BLaER1 treated with 17β-estradiol and CSF1 and Interleukin-3, amounts not matched to agents 10 nM and 100 nM (cell line): ENCODE measurements at regions not wholly inside any gene's neighbourhood (a gene's known extent, or its start where the extent isn't known, plus 50 kb on each side); places are given as distances from the start of the nearest gene placed in this dataset.

Experiments
- H3K27ac ChIP-seq, 11 experiments: shearing (Covaris generic); formaldehyde crosslinking; 2 replicates each; pipeline ENCODE4 v1.8.1; 2022
- H3K27me3 ChIP-seq, 11 experiments: shearing (Covaris generic); formaldehyde crosslinking; 2 replicates each; pipeline ENCODE4 v1.8.1; 2022
- H3K36me3 ChIP-seq, 11 experiments: shearing (Covaris generic); formaldehyde crosslinking; 2 replicates each; pipeline ENCODE4 v1.8.1; 2022
- H3K4me1 ChIP-seq, 10 experiments: shearing (Covaris generic); formaldehyde crosslinking; 2 replicates each; pipeline ENCODE4 v1.8.1; 2022
- H3K4me2 ChIP-seq, 11 experiments: shearing (Covaris generic); formaldehyde crosslinking; 2 replicates each; pipeline ENCODE4 v1.8.1; 2022
- H3K4me3 ChIP-seq, 10 experiments: shearing (Covaris generic); formaldehyde crosslinking; 2 replicates each; pipeline ENCODE4 v1.8.1; 2022
- H3K9ac ChIP-seq, 11 experiments: shearing (Covaris generic); formaldehyde crosslinking; 2 replicates each; pipeline ENCODE4 v1.8.1; 2022
- H3K9me3 ChIP-seq, 11 experiments: shearing (Covaris generic); formaldehyde crosslinking; replicated peaks in 1 of 11; 2 replicates each; pipeline ENCODE4 v1.8.1; 2022
- H4K20me1 ChIP-seq, 11 experiments: shearing (Covaris generic); formaldehyde crosslinking; 2 replicates each; pipeline ENCODE4 v1.8.1; 2022
- Cebpa-rat ChIP-seq, 11 experiments: shearing (Covaris generic); IDR thresholded peaks; 2 replicates each; pipeline ENCODE4 v1.8.1; 2022

DNA sequence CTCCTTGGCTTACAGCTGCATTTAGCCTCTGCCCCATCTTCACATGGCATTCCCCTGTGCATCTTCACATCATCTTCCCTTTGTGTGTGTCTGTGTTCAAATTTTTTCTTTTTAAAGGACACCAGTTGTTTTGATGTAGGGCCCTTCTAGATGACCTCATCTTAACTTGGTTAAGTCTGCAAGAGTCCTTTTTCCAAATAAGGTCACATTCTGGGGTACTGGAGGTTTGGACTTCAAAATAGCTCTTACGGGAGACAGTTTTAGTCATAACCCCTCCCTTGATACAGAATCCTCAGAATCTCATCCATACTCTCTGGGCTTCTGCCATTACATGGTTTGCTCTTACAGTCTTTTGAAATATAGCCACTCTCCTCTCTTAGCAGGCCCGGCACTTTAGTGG is 231.5 kb upstream of the ATP6AP2 start:
- H3K4me3 ChIP-seq, result no peak overlapping the region
- no peaks in the 10 kb centered on the region for H3K4me1 ChIP-seq
- H3K4me2 ChIP-seq, result no peak overlapping the region
- no peaks in the 10 kb centered on the region for H3K27me3 ChIP-seq
- no peak for TF ChIP-seq Cebpa-rat (IDR thresholded peaks at IDR 0.05)
- H3K36me3 ChIP-seq, result no peaks in the 10 kb centered on the region
- no peak overlapping the region for H3K9ac ChIP-seq
- no peak overlapping the region for H3K27ac ChIP-seq
- H4K20me1 ChIP-seq, result no peaks in the 10 kb centered on the region
- H3K9me3 ChIP-seq, result peaks cover 31 to 45% (median 35%) of the 10 kb centered on the region in 11 experiments

DNA sequence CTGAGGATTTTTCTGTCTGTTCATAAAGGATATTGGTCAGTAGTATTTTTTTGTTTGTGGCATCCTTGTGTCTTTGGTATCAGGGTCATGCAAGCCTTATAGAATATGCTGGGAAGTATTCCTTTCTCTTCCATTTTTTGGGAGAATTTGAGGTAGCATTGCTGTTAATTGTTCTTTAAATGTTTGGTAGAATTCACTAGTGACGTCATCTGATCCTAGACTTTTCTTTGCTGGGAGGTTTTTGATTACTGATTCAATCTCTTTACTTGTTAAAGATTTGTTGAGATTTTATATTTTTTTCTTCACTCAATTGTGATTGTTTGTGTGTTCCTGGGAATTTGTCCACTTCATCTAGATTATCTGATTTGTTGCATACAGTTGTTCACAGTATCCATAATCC is 234.4 kb upstream of the ATP6AP2 start:
- TF ChIP-seq Cebpa-rat (IDR thresholded peaks at IDR 0.05), result no peak
- H3K4me1 ChIP-seq, result no peaks in the 10 kb centered on the region
- no peak overlapping the region for H3K27ac ChIP-seq
- no peaks in the 10 kb centered on the region for H3K27me3 ChIP-seq
- no peaks in the 10 kb centered on the region for H4K20me1 ChIP-seq
- H3K4me2 ChIP-seq, result no peak overlapping the region
- H3K9me3 ChIP-seq, result peaks cover 41 to 56% (median 51%) of the 10 kb centered on the region in 11 experiments
- no peaks in the 10 kb centered on the region for H3K36me3 ChIP-seq
- no peak overlapping the region for H3K4me3 ChIP-seq
- no peak overlapping the region for H3K9ac ChIP-seq

GRCh38 chrX:40343319-40343718 is 237.5 kb upstream of the ATP6AP2 start:
- no peak for TF ChIP-seq Cebpa-rat (IDR thresholded peaks at IDR 0.05)
- H3K9ac ChIP-seq, result no peak overlapping the region

DNA sequence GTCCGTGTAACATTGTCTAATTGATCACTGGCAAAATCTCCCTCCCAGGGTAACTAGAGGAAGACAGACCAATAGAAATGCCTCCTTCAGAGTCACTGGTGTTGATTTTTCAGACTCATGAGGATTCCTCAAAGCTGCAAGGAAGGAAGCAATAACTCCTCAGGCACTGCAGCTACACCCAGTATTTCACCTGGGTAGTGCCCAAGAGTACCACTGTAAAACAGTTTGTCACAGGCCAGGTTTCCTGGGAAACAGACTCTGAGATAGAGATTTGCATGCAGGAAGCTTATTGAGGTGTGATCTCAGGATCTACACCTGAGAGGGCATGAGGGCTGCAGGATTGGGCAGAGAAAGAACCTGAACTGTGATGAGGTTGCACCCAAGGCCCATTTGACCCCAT is 240.7 kb upstream of the ATP6AP2 start:
- no peak for TF ChIP-seq Cebpa-rat (IDR thresholded peaks at IDR 0.05)
- H3K4me1 ChIP-seq, result no peaks in the 10 kb centered on the region
- no peak overlapping the region for H3K4me3 ChIP-seq
- peaks cover 21 to 39% (median 31%) of the 10 kb centered on the region in 11 experiments for H3K9me3 ChIP-seq
- H3K27me3 ChIP-seq, result no peaks in the 10 kb centered on the region
- no peak overlapping the region for H3K27ac ChIP-seq
- H3K36me3 ChIP-seq, result no peaks in the 10 kb centered on the region
- no peaks in the 10 kb centered on the region for H4K20me1 ChIP-seq
- H3K4me2 ChIP-seq, result no peak overlapping the region
- H3K9ac ChIP-seq, result no peak overlapping the region

More at GRCh38 chrX:40343319-40343718, 237.5 kb upstream of the ATP6AP2 start:
- no peaks in the 10 kb centered on the region for H3K36me3 ChIP-seq
- no peak overlapping the region for H3K27ac ChIP-seq
- H3K27me3 ChIP-seq, result no peaks in the 10 kb centered on the region
- H4K20me1 ChIP-seq, result no peaks in the 10 kb centered on the region
- peak overlapping the region in 1 of 10 experiments; percentile 11; a peak in 1 of 20 replicates for H3K4me3 ChIP-seq
- no peak overlapping the region for H3K4me2 ChIP-seq
- no peaks in the 10 kb centered on the region for H3K4me1 ChIP-seq
- peaks cover 33 to 48% (median 43%) of the 10 kb centered on the region in 11 experiments for H3K9me3 ChIP-seq

GRCh38 chrX:40333344-40333743 is 235.6 kb upstream of the BCOR start:
- Histone ChIP-seq H3K36me3 (no peaks in the 10 kb centered on the region), H3K27me3 (no peaks in the 10 kb centered on the region), H3K9ac (no peak overlapping the region), H3K4me3 (no peak overlapping the region), H4K20me1 (no peaks in the 10 kb centered on the region), H3K4me1 (peaks cover 0 to 10% (median 2%) of the 10 kb centered on the region in 10 experiments; a peak in 8 of 20 replicates), H3K4me2 (no peak overlapping the region), H3K27ac (no peak overlapping the region), H3K9me3 (peaks cover 0 to 25% (median 6%) of the 10 kb centered on the region in 11 experiments; a peak in 9 of 22 replicates)
- TF ChIP-seq Cebpa-rat (IDR thresholded peaks at IDR 0.05), result no peak

DNA sequence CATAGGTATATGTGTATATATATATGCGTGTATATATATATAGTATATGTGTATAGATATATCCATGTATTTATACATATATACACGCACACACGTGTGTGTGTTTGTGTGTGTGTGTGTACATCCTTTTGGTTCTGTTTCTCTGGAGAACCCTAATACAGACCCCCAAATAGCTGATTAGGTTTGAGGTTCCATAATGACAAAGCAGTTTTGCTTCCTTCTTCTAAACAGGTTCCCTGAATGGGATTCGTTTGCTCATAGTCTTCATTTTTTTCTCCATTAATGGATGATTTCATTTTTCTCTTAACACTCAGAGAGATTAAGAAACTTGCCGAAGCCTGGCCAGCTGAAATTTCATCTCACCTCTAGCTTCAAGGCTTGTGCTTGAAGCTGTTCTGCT is 234.0 kb upstream of the BCOR start:
- H3K4me1 ChIP-seq, result peaks cover 0 to 10% (median 2%) of the 10 kb centered on the region in 10 experiments; a peak in 8 of 20 replicates
- peak overlapping the region in 2 of 11 experiments; percentile 25 to 29; a peak in 1 of 22 replicates for H3K27ac ChIP-seq
- no peaks in the 10 kb centered on the region for H3K27me3 ChIP-seq
- H4K20me1 ChIP-seq, result no peaks in the 10 kb centered on the region
- H3K9me3 ChIP-seq, result peaks cover 0 to 25% (median 6%) of the 10 kb centered on the region in 11 experiments; a peak in 9 of 22 replicates
- no peak overlapping the region for H3K4me3 ChIP-seq
- no peaks in the 10 kb centered on the region for H3K36me3 ChIP-seq
- H3K4me2 ChIP-seq, result peak overlapping the region in 5 of 11 experiments; percentile 6 to 47 (median 20); a peak in 8 of 22 replicates
- TF ChIP-seq Cebpa-rat (IDR thresholded peaks at IDR 0.05), result no peak
- no peak overlapping the region for H3K9ac ChIP-seq

- TF ChIP-seq Cebpa-rat (IDR thresholded peaks at IDR 0.05), result no peak
- peak overlapping the region in 1 of 11 experiments; percentile 16; a peak in 2 of 22 replicates for H3K4me2 ChIP-seq
- no peak overlapping the region for H3K27ac ChIP-seq
- H3K9me3 ChIP-seq, result peaks cover 0 to 25% (median 6%) of the 10 kb centered on the region in 11 experiments; a peak in 9 of 22 replicates
- no peaks in the 10 kb centered on the region for H3K36me3 ChIP-seq
- no peaks in the 10 kb centered on the region for H3K27me3 ChIP-seq
- H3K4me1 ChIP-seq, result peaks cover 0 to 10% (median 2%) of the 10 kb centered on the region in 10 experiments; a peak in 8 of 20 replicates
- H3K9ac ChIP-seq, result no peak overlapping the region
- no peaks in the 10 kb centered on the region for H4K20me1 ChIP-seq
- H3K4me3 ChIP-seq, result no peak overlapping the region
Measured at GRCh38 chrX:40331353-40331752, 233.6 kb upstream of the BCOR start.

GRCh38 chrX:40329616-40330015 is 231.9 kb upstream of the BCOR start:
- Histone ChIP-seq H3K4me2 (no peak overlapping the region), H3K9me3 (peaks cover 0 to 19% (median 10%) of the 10 kb centered on the region in 11 experiments; a peak in 13 of 22 replicates), H3K4me1 (peaks cover 0 to 10% (median 2%) of the 10 kb centered on the region in 10 experiments; a peak in 8 of 20 replicates), H3K27ac (no peak overlapping the region), H3K9ac (no peak overlapping the region), H4K20me1 (no peaks in the 10 kb centered on the region), H3K36me3 (no peaks in the 10 kb centered on the region), H3K4me3 (no peak overlapping the region), H3K27me3 (no peaks in the 10 kb centered on the region)
- no peak for TF ChIP-seq Cebpa-rat (IDR thresholded peaks at IDR 0.05)

- TF ChIP-seq Cebpa-rat (IDR thresholded peaks at IDR 0.05), result no peak
Measured at GRCh38 chrX:40327085-40327484, 229.3 kb upstream of the BCOR start.

More at GRCh38 chrX:40327085-40327484, 229.3 kb upstream of the BCOR start:
- Histone ChIP-seq H3K27ac (no peak overlapping the region), H3K4me1 (peaks cover 0 to 11% (median 2%) of the 10 kb centered on the region in 10 experiments; a peak in 8 of 20 replicates), H3K4me2 (no peak overlapping the region), H3K27me3 (no peaks in the 10 kb centered on the region), H3K4me3 (no peak overlapping the region), H3K9me3 (peaks cover 0 to 17% (median 2%) of the 10 kb centered on the region in 11 experiments; a peak in 11 of 22 replicates), H3K9ac (no peak overlapping the region), H4K20me1 (no peaks in the 10 kb centered on the region), H3K36me3 (no peaks in the 10 kb centered on the region)
